ENCODE measurements at regions not wholly inside any gene's neighbourhood (a gene's known extent, or its start where the extent isn't known, plus 50 kb on each side); places are given as distances from the start of the nearest gene placed in this dataset.

DNA sequence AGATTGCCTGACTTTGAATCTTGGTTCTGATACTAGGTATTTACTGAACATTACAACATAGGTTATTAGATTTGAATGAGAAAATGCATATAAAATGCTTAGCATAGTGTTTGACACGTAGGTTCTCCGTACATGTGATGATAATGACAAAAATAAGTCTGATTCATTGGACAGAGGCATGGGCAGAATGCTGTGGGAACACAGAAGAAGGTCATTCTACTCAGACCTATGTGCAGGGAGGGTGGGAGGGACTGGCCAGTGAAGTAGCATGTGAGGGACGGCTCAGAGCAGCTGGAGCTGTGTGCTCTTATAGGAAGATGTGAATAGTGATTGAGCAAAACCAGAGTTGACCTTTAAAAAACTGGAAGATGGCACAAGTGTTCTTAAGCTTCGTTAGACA is 256.8 kb upstream of the RAG2 start:
- H3K36me3 ChIP-seq (replicated peaks in 1 of 2; ENCODE audit: control insufficient read depth in 1 of 2, insufficient read depth in 2 of 2, low read length in 2 of 2) = no peaks in the 10 kb centered on the region
- no peak overlapping the region for H3K27ac ChIP-seq (ENCODE audit: extremely low read length, insufficient read depth, low read length)
- ATAC-seq = no peak
- CTCF ChIA-PET (ENCODE audit: low intra/inter-chr PET ratio, low total read pairs) = no interaction called here
- intact Hi-C loops (cut with micrococcal nuclease; ENCODE audit: unreplicated experiment) (no loop called here), in situ Hi-C loops (cut with HindIII; ENCODE audit: extremely low pct_ligation_motif_present, low pct_unique_long_range_greater_than_20kb) (no loop called here)
- H3K4me1 ChIP-seq (ENCODE audit: insufficient read depth, low read length) = no peaks in the 10 kb centered on the region
- no peaks in the 10 kb centered on the region; a peak in 1 of 5 replicates for H3K27me3 ChIP-seq (ENCODE audit: control insufficient read depth in 1 of 2, insufficient read depth in 2 of 2, low read length in 2 of 2)
- no peak overlapping the region for H2AFZ ChIP-seq (ENCODE audit: low read length)
- H3K79me2 ChIP-seq (ENCODE audit: insufficient read depth, low read length) = no peaks in the 10 kb centered on the region
- POLR2A ChIA-PET = no interaction called here
- no peak for DNase-seq (ENCODE audit: low spot score)
- FAIRE-seq = no peak
- no peak overlapping the region for H3K4me3 ChIP-seq (replicated peaks in 1 of 3; ENCODE audit: insufficient read depth in 1 of 3, low read depth in 2 of 3, low read length in 3 of 3)
- no peak overlapping the region for H3K9ac ChIP-seq (ENCODE audit: insufficient read depth, low read depth, low read length)
- BruUV-seq (replicated peaks) = no TSS peak
- H4K20me1 ChIP-seq (ENCODE audit: insufficient read depth, low read length) = no peaks in the 10 kb centered on the region
- WGBS (ENCODE audit: low lambda C conversion rate) = 0% methylated on average over 4 of the region's 4 CpGs
- no peak overlapping the region for H3K4me2 ChIP-seq (ENCODE audit: low read depth, low read length)
- no peaks in the 10 kb centered on the region for H3K9me3 ChIP-seq (ENCODE audit: low read length)
- TF ChIP-seq U2AF2 (IDR thresholded peaks at IDR 0.05; ENCODE audit: low read depth, low read length) = no peak
- TF ChIP-seq ZNF549 (CRISPR knock-in tag; IDR thresholded peaks at IDR 0.05) = no peak
- TF ChIP-seq REPIN1 (CRISPR knock-in tag; IDR thresholded peaks at IDR 0.05; ENCODE audit: borderline replicate concordance, low read depth) = no peak
- TF ChIP-seq, protein P1, sequence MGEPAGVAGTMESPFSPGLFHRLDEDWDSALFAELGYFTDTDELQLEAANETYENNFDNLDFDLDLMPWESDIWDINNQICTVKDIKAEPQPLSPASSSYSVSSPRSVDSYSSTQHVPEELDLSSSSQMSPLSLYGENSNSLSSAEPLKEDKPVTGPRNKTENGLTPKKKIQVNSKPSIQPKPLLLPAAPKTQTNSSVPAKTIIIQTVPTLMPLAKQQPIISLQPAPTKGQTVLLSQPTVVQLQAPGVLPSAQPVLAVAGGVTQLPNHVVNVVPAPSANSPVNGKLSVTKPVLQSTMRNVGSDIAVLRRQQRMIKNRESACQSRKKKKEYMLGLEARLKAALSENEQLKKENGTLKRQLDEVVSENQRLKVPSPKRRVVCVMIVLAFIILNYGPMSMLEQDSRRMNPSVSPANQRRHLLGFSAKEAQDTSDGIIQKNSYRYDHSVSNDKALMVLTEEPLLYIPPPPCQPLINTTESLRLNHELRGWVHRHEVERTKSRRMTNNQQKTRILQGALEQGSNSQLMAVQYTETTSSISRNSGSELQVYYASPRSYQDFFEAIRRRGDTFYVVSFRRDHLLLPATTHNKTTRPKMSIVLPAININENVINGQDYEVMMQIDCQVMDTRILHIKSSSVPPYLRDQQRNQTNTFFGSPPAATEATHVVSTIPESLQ (CRISPR knock-in tag; conservative IDR thresholded peaks at IDR 0.05) = no peak
- TF ChIP-seq, protein P2, sequence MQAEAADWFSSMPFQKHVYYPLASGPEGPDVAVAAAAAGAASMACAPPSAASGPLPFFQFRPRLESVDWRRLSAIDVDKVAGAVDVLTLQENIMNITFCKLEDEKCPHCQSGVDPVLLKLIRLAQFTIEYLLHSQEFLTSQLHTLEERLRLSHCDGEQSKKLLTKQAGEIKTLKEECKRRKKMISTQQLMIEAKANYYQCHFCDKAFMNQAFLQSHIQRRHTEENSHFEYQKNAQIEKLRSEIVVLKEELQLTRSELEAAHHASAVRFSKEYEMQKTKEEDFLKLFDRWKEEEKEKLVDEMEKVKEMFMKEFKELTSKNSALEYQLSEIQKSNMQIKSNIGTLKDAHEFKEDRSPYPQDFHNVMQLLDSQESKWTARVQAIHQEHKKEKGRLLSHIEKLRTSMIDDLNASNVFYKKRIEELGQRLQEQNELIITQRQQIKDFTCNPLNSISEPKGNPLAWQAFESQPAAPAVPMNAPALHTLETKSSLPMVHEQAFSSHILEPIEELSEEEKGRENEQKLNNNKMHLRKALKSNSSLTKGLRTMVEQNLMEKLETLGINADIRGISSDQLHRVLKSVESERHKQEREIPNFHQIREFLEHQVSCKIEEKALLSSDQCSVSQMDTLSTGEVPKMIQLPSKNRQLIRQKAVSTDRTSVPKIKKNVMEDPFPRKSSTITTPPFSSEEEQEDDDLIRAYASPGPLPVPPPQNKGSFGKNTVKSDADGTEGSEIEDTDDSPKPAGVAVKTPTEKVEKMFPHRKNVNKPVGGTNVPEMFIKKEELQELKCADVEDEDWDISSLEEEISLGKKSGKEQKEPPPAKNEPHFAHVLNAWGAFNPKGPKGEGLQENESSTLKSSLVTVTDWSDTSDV (CRISPR knock-in tag; IDR thresholded peaks at IDR 0.05) = no peak
- TF ChIP-seq KMT2B (CRISPR knock-in tag; IDR thresholded peaks at IDR 0.05) = no peak
- TF ChIP-seq, protein P3, sequence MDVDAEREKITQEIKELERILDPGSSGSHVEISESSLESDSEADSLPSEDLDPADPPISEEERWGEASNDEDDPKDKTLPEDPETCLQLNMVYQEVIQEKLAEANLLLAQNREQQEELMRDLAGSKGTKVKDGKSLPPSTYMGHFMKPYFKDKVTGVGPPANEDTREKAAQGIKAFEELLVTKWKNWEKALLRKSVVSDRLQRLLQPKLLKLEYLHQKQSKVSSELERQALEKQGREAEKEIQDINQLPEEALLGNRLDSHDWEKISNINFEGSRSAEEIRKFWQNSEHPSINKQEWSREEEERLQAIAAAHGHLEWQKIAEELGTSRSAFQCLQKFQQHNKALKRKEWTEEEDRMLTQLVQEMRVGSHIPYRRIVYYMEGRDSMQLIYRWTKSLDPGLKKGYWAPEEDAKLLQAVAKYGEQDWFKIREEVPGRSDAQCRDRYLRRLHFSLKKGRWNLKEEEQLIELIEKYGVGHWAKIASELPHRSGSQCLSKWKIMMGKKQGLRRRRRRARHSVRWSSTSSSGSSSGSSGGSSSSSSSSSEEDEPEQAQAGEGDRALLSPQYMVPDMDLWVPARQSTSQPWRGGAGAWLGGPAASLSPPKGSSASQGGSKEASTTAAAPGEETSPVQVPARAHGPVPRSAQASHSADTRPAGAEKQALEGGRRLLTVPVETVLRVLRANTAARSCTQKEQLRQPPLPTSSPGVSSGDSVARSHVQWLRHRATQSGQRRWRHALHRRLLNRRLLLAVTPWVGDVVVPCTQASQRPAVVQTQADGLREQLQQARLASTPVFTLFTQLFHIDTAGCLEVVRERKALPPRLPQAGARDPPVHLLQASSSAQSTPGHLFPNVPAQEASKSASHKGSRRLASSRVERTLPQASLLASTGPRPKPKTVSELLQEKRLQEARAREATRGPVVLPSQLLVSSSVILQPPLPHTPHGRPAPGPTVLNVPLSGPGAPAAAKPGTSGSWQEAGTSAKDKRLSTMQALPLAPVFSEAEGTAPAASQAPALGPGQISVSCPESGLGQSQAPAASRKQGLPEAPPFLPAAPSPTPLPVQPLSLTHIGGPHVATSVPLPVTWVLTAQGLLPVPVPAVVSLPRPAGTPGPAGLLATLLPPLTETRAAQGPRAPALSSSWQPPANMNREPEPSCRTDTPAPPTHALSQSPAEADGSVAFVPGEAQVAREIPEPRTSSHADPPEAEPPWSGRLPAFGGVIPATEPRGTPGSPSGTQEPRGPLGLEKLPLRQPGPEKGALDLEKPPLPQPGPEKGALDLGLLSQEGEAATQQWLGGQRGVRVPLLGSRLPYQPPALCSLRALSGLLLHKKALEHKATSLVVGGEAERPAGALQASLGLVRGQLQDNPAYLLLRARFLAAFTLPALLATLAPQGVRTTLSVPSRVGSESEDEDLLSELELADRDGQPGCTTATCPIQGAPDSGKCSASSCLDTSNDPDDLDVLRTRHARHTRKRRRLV (CRISPR knock-in tag; IDR thresholded peaks at IDR 0.05) = no peak
- TF ChIP-seq, protein P4, sequence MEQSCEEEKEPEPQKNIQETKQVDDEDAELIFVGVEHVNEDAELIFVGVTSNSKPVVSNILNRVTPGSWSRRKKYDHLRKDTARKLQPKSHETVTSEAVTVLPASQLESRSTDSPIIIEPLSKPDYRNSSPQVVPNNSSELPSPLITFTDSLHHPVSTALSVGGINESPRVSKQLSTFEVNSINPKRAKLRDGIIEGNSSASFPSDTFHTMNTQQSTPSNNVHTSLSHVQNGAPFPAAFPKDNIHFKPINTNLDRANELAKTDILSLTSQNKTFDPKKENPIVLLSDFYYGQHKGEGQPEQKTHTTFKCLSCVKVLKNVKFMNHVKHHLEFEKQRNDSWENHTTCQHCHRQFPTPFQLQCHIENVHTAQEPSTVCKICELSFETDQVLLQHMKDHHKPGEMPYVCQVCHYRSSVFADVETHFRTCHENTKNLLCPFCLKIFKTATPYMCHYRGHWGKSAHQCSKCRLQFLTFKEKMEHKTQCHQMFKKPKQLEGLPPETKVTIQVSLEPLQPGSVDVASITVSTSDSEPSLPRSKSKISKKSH (CRISPR knock-in tag; IDR thresholded peaks at IDR 0.05; ENCODE audit: borderline replicate concordance) = no peak
- no peak for TF ChIP-seq ZNF841 (CRISPR knock-in tag; IDR thresholded peaks at IDR 0.05; ENCODE audit: borderline replicate concordance)
- no peak for TF ChIP-seq MAFK (conservative IDR thresholded peaks at IDR 0.05 in 1 of 2, IDR thresholded peaks at IDR 0.05 in 1 of 2; ENCODE audit: low read length in 2 of 2)
- TF ChIP-seq NR3C1 (CRISPR knock-in tag; IDR thresholded peaks at IDR 0.05) = no peak
- TF ChIP-seq ZNF703 (CRISPR knock-in tag; IDR thresholded peaks at IDR 0.05; ENCODE audit: borderline replicate concordance) = no peak
- TF ChIP-seq ZSCAN29 (CRISPR knock-in tag; conservative IDR thresholded peaks at IDR 0.05) = no peak
- TF ChIP-seq SCMH1 (CRISPR knock-in tag; IDR thresholded peaks at IDR 0.05; ENCODE audit: borderline replicate concordance) = no peak
- TF ChIP-seq ZFP36L2 (CRISPR knock-in tag; IDR thresholded peaks at IDR 0.05) = no peak

Measured in HepG2 (cell line).